Gastroesophageal sphincter (tissue), 2 donors: ENCODE measurements at regions not wholly inside any gene's neighbourhood (a gene's known extent, or its start where the extent isn't known, plus 50 kb on each side); places are given as distances from the start of the nearest gene placed in this dataset.

ENCODE experiments used
- EP300 ChIP-seq: sonication (generic); formaldehyde crosslinking; IDR thresholded peaks from one replicate; pipeline ENCODE4 v1.6.1; 2017; ENCODE audit warnings: antibody characterized with exemption, mild to moderate bottlenecking
- POLR2AphosphoS5 ChIP-seq: sonication (generic); formaldehyde crosslinking; IDR thresholded peaks from one replicate; pipeline ENCODE4 v1.6.1; 2017; ENCODE audit warnings: antibody characterized with exemption

DNA sequence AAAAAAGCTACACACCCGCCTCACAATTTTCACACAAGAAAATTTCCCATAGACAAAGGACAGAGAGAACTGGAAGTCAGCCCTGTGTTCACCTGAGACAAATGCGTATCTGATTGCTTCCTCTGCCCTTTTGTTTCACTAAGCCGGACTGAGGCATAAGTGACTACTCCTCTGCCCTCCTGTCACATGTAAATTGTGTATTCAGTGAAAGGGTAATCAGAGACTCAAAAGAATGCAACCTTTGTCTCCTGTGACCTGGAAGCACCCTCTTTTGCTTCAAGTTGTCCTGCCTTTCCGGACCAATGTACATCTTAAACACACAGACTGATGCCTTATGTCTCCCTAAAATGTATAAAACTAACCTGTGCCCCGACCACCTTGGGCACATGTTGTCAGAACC lies 483.8 kb upstream of the EYS start:
- TF ChIP-seq POLR2AphosphoS5 (no peak), EP300 (no peak)
